B cell (primary cell): ENCODE measurements at regions not wholly inside any gene's neighbourhood (a gene's known extent, or its start where the extent isn't known, plus 50 kb on each side); places are given as distances from the start of the nearest gene placed in this dataset.

Experiments used
- ATAC-seq: fragments of 200-7000 bp; cut with Tn5 transposase; one replicate; pipeline ENCODE4 v1.10.0; 2021; ENCODE audit warnings: low read depth, mild to moderate bottlenecking, moderate number of reproducible peaks, moderate library complexity
- CTCF ChIA-PET: fragments of 350-600 bp; sonication (Branson Sonifier 250); formaldehyde crosslinking; loops from one replicate; lab custom pipeline; 2021; ENCODE audit warnings: antibody characterized with exemption, inconsistent platforms; lab: Charles Lee
- POLR2A ChIA-PET: fragments of 350-600 bp; sonication (Branson Sonifier 250); formaldehyde crosslinking; loops from one replicate; lab custom pipeline; 2021; ENCODE audit warnings: antibody characterized with exemption; lab: Charles Lee
- DNase-seq: peaks from one replicate; pipeline ENCODE4 v3.0.0; 2013
- H2AFZ ChIP-seq: 2 replicates; pipeline ENCODE4 v1.6.1; 2012; ENCODE audit warnings: mild to moderate bottlenecking, low read depth, low read length; ENCODE audit not compliant: insufficient read depth, poor library complexity, severe bottlenecking
- H3K27ac ChIP-seq, 2 donors: 1 replicate in 1 of 2; 2 replicates in 1 of 2; pipeline ENCODE4 v1.5.1; 2012 to 2013; ENCODE audit warnings: low read length in 2 of 2, mild to moderate bottlenecking in 2 of 2, moderate library complexity in 1 of 2
- H3K27me3 ChIP-seq, 4 experiments: fragments of 200-600 bp in 1 of 4; sonication (generic) in 1 of 4; replicated peaks in 1 of 4; 1 replicate in 2 of 4; 2 replicates in 2 of 4; pipeline versions ENCODE4 v1.6.1 to v1.7.0; 2013 to 2016; ENCODE audit warnings: low read length in 3 of 4, mild to moderate bottlenecking in 2 of 4, mixed read lengths in 1 of 4, moderate library complexity in 1 of 4; ENCODE audit not compliant: insufficient read depth in 4 of 4, control insufficient read depth in 3 of 4; ENCODE audit errors: control extremely low read depth in 1 of 4
- H3K36me3 ChIP-seq, 2 experiments: replicated peaks in 1 of 2; 1 replicate in 1 of 2; 2 replicates in 1 of 2; pipeline versions ENCODE4 v1.6.1 to v1.7.1; 2013; ENCODE audit warnings: low read length in 1 of 2; ENCODE audit not compliant: insufficient read depth in 2 of 2, control insufficient read depth in 1 of 2; ENCODE audit errors: control extremely low read depth in 1 of 2, extremely low read depth in 1 of 2
- H3K4me1 ChIP-seq, 2 donors: fragments of 200-600 bp in 1 of 2; sonication (generic) in 1 of 2; 1 replicate in 1 of 2; 2 replicates in 1 of 2; pipeline versions ENCODE4 v1.5.1 to v1.6.1; 2013 to 2017; ENCODE audit warnings: low read length in 2 of 2; ENCODE audit not compliant: control insufficient read depth in 2 of 2, insufficient read depth in 2 of 2
- H3K4me2 ChIP-seq: replicated peaks from 2 replicates; pipeline ENCODE3; 2012; ENCODE audit warnings: mild to moderate bottlenecking, low read depth, low read length; ENCODE audit not compliant: poor library complexity, severe bottlenecking
- H3K4me3 ChIP-seq, 5 experiments: fragments of 200-600 bp in 1 of 5; sonication (generic) in 1 of 5; 1 replicate in 3 of 5; 2 replicates in 2 of 5; pipeline versions ENCODE4 v1.5.1 to v1.7.0; 2011 to 2016; ENCODE audit warnings: low read length in 4 of 5, mild to moderate bottlenecking in 4 of 5, low read depth in 2 of 5, control low read depth in 1 of 5, moderate library complexity in 1 of 5; ENCODE audit not compliant: insufficient read depth in 1 of 5; ENCODE audit errors: control extremely low read depth in 1 of 5, extremely low read depth in 1 of 5
- H3K79me2 ChIP-seq: fragments of 200-600 bp; sonication (generic); one replicate; pipeline ENCODE4 v1.6.0; 2016; ENCODE audit warnings: low read length; ENCODE audit not compliant: control insufficient read depth, insufficient read depth
- H3K9ac ChIP-seq: fragments of 200-600 bp; sonication (generic); 2 replicates; pipeline ENCODE4 v1.6.1; 2017; ENCODE audit warnings: mild to moderate bottlenecking, low read length, moderate library complexity
- H3K9me3 ChIP-seq, 3 donors: one replicate each; pipeline versions ENCODE4 v1.6.1 to v1.7.1; 2013; ENCODE audit warnings: low read length in 2 of 3; ENCODE audit not compliant: control insufficient read depth in 2 of 3, insufficient read depth in 1 of 3; ENCODE audit errors: control extremely low read depth in 1 of 3
- H4K20me1 ChIP-seq: 2 replicates; pipeline ENCODE4 v1.6.0; 2012; ENCODE audit warnings: mild to moderate bottlenecking, low read length; ENCODE audit not compliant: insufficient read depth, control insufficient read depth, poor library complexity, severe bottlenecking
- H3K27ac Mint-ChIP-seq: one replicate; pipeline ENCODE4 v1.8.0; 2021; ENCODE audit warnings: mixed read lengths
- H3K27me3 Mint-ChIP-seq: one replicate; pipeline ENCODE4 v1.8.0; 2021; ENCODE audit warnings: mixed read lengths
- H3K4me1 Mint-ChIP-seq: one replicate; pipeline ENCODE4 v1.8.0; 2021; ENCODE audit warnings: mixed read lengths
- H3K4me3 Mint-ChIP-seq: one replicate; pipeline ENCODE4 v1.8.0; 2021; ENCODE audit warnings: mixed read lengths
- H3K9me3 Mint-ChIP-seq: one replicate; pipeline ENCODE4 v1.8.0; 2022; ENCODE audit warnings: mixed read lengths; ENCODE audit not compliant: insufficient read depth
- EZH2 ChIP-seq: IDR thresholded peaks from 2 replicates; pipeline ENCODE4 v1.6.1; 2012; ENCODE audit warnings: borderline replicate concordance, low read depth, mild to moderate bottlenecking, moderate library complexity, low read length; ENCODE audit not compliant: insufficient read depth, poor library complexity, severe bottlenecking
- WGBS: methylation state at CpG from one replicate; pipeline ENCODE4 v1.1.5; 2013; ENCODE audit warnings: missing lambda C conversion rate; ENCODE audit not compliant: insufficient coverage; 5-methylcytosine and 5-hydroxymethylcytosine counted together
- intact Hi-C: fragments of 100-400 bp; cut with micrococcal nuclease; formaldehyde crosslinking; loops from one replicate; pipeline ENCODE4 v1.10.0; 2022
- TF ChIP-seq, protein P1 (sequence below): fragments of 200-600 bp; IDR thresholded peaks from one replicate; pipeline ENCODE4 v1.8.0; 2022; ENCODE audit warnings: antibody characterized with exemption, mild to moderate bottlenecking

DNA sequence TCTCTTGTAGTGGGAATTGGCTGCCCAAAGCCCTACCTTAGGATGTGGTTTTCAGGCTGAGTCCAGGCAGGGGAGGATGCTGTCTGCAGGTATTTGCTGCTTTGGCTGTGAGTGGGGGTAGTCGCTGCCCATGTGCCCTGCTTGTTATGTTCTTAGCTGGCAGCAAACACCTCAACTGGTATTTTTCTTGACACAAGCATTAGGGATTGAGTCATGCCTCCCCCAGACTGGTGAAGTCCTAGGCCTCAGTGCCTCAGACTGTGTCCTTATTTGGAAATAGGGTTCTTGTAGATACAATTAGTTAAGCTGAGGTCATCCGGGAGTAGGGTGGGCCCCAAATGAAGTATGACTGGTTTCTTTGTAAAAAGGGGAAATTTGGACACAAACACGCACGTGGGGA, 808.3 kb upstream of the EEF2KMT start:
- DNase-seq: no peak
- no peaks in the 10 kb centered on the region for H4K20me1 ChIP-seq
- no peak for TF ChIP-seq EZH2
- TF ChIP-seq, protein P1, sequence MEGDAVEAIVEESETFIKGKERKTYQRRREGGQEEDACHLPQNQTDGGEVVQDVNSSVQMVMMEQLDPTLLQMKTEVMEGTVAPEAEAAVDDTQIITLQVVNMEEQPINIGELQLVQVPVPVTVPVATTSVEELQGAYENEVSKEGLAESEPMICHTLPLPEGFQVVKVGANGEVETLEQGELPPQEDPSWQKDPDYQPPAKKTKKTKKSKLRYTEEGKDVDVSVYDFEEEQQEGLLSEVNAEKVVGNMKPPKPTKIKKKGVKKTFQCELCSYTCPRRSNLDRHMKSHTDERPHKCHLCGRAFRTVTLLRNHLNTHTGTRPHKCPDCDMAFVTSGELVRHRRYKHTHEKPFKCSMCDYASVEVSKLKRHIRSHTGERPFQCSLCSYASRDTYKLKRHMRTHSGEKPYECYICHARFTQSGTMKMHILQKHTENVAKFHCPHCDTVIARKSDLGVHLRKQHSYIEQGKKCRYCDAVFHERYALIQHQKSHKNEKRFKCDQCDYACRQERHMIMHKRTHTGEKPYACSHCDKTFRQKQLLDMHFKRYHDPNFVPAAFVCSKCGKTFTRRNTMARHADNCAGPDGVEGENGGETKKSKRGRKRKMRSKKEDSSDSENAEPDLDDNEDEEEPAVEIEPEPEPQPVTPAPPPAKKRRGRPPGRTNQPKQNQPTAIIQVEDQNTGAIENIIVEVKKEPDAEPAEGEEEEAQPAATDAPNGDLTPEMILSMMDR: no peak
- intact Hi-C loops: no loop called here
- H3K79me2 ChIP-seq: no peaks in the 10 kb centered on the region
- Mint-ChIP-seq H3K4me3 (no peak overlapping the region), H3K9me3 (peaks cover 5% of the 10 kb centered on the region), H3K27ac (no peak overlapping the region), H3K4me1 (no peaks in the 10 kb centered on the region), H3K27me3 (no peaks in the 10 kb centered on the region)
- ChIA-PET CTCF (no interaction called here), POLR2A (no interaction called here)
- no peak overlapping the region for H3K27ac ChIP-seq
- H2AFZ ChIP-seq: no peak overlapping the region
- WGBS: 80% methylated on average over 3 of the region's 4 CpGs
- H3K4me1 ChIP-seq: no peaks in the 10 kb centered on the region
- H3K9me3 ChIP-seq: peaks cover 0 to 6% (median 0%) of the 10 kb centered on the region in 3 donors
- ATAC-seq: no peak
- H3K9ac ChIP-seq: no peak overlapping the region
- H3K27me3 ChIP-seq: no peaks in the 10 kb centered on the region
- H3K4me2 ChIP-seq: no peak overlapping the region
- no peaks in the 10 kb centered on the region for H3K36me3 ChIP-seq
- H3K4me3 ChIP-seq: no peak overlapping the region

DNA sequence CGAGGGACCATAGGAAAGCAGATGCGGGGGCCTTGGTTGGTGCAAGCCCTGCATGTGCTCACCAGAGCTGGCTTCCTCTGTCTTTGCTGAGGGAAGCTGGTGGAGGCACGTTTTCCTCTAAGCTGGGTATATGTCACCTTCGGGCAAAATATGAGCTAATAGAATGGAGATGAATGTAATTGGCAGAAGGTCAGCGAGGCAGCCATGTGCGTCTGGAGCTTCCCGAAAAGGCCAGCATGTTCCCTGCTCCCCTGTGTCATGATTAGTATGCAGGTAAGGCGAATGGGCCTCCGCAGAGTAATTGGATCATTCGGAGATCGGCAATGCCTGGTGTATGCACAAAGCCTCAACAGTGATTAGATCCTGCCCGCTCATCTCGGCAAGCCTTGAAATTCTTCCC, 806.2 kb upstream of the EEF2KMT start:
- ChIA-PET POLR2A (no interaction called here), CTCF (no interaction called here)
- H4K20me1 ChIP-seq: no peaks in the 10 kb centered on the region
- intact Hi-C loops: no loop called here
- no peaks in the 10 kb centered on the region for H3K79me2 ChIP-seq
- H3K4me1 Mint-ChIP-seq: no peaks in the 10 kb centered on the region
- no peaks in the 10 kb centered on the region for H3K36me3 ChIP-seq
- no peak overlapping the region for H3K4me2 ChIP-seq
- no peak for DNase-seq
- H3K4me3 ChIP-seq: no peak overlapping the region
- ATAC-seq: no peak
- no peaks in the 10 kb centered on the region for H3K27me3 Mint-ChIP-seq
- H3K4me3 Mint-ChIP-seq: no peak overlapping the region
- no peak overlapping the region for H3K27ac ChIP-seq
- H3K9me3 ChIP-seq: peaks cover 0 to 14% (median 0%) of the 10 kb centered on the region in 3 donors
- 90% methylated on average over 11 of the region's 13 CpGs for WGBS
- H3K27ac Mint-ChIP-seq: no peak overlapping the region
- no peak overlapping the region for H3K9ac ChIP-seq
- no peaks in the 10 kb centered on the region for H3K27me3 ChIP-seq
- TF ChIP-seq, protein P1: no peak
- TF ChIP-seq EZH2: no peak
- no peak overlapping the region for H2AFZ ChIP-seq
- H3K4me1 ChIP-seq: no peaks in the 10 kb centered on the region
- H3K9me3 Mint-ChIP-seq: peaks cover 11% of the 10 kb centered on the region
